ENCODE measurements at regions not wholly inside any gene's neighbourhood (a gene's known extent, or its start where the extent isn't known, plus 50 kb on each side); places are given as distances from the start of the nearest gene placed in this dataset.

GRCh38 chr15:95027981-95028380 lies 796.6 kb downstream of the MCTP2 start (continued):
- no peak for TF ChIP-seq KAT7 (CRISPR knock-in tag; IDR thresholded peaks at IDR 0.05; ENCODE audit: borderline replicate concordance)
- TF ChIP-seq GRHL2 (CRISPR knock-in tag; IDR thresholded peaks at IDR 0.05; ENCODE audit: insufficient replicate concordance, severe bottlenecking), result no peak
- TF ChIP-seq, protein P1, sequence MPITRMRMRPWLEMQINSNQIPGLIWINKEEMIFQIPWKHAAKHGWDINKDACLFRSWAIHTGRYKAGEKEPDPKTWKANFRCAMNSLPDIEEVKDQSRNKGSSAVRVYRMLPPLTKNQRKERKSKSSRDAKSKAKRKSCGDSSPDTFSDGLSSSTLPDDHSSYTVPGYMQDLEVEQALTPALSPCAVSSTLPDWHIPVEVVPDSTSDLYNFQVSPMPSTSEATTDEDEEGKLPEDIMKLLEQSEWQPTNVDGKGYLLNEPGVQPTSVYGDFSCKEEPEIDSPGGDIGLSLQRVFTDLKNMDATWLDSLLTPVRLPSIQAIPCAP (CRISPR knock-in tag; IDR thresholded peaks at IDR 0.05), result no peak
- TF ChIP-seq, protein P2, sequence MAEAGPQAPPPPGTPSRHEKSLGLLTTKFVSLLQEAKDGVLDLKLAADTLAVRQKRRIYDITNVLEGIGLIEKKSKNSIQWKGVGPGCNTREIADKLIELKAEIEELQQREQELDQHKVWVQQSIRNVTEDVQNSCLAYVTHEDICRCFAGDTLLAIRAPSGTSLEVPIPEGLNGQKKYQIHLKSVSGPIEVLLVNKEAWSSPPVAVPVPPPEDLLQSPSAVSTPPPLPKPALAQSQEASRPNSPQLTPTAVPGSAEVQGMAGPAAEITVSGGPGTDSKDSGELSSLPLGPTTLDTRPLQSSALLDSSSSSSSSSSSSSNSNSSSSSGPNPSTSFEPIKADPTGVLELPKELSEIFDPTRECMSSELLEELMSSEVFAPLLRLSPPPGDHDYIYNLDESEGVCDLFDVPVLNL (CRISPR knock-in tag; IDR thresholded peaks at IDR 0.05; ENCODE audit: borderline replicate concordance, low read depth), result no peak
- no peak for TF ChIP-seq E2F1 (CRISPR knock-in tag; IDR thresholded peaks at IDR 0.05)
- TF ChIP-seq, protein P3, sequence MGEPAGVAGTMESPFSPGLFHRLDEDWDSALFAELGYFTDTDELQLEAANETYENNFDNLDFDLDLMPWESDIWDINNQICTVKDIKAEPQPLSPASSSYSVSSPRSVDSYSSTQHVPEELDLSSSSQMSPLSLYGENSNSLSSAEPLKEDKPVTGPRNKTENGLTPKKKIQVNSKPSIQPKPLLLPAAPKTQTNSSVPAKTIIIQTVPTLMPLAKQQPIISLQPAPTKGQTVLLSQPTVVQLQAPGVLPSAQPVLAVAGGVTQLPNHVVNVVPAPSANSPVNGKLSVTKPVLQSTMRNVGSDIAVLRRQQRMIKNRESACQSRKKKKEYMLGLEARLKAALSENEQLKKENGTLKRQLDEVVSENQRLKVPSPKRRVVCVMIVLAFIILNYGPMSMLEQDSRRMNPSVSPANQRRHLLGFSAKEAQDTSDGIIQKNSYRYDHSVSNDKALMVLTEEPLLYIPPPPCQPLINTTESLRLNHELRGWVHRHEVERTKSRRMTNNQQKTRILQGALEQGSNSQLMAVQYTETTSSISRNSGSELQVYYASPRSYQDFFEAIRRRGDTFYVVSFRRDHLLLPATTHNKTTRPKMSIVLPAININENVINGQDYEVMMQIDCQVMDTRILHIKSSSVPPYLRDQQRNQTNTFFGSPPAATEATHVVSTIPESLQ (CRISPR knock-in tag; IDR thresholded peaks at IDR 0.05), result no peak

DNA sequence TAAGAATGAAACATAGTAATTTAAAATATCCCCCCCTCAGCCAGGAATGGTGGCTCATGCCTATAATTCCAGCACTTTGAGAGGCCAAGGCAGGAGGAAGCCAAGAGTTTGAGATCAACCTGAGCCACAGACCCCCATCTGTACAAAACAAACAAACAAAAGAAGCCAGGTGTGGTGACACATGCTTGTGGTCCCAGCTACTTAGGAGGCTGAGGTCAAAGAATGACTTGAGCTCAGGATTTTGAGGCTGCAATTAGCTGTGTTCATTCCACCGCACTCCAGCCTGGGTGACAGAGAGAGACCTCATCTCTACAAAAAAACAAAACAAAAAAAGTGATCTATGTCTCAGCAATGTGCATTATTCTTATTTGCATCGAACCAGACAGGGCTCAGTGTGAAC lies 800.8 kb downstream of the MCTP2 start:
- H3K4me1 Mint-ChIP-seq, result peaks cover 21% of the 10 kb centered on the region
- POLR2A ChIA-PET, result interaction anchor here (0.6 kb wide), 1 partner anchor 46 kb away, joined by 3 read pairs; no protein-coding TSS in a partner anchor
- H3K9me3 Mint-ChIP-seq, result peaks cover 18% of the 10 kb centered on the region
- no peak overlapping the region for H3K4me3 Mint-ChIP-seq
- ATAC-seq (no peak), DNase-seq (ENCODE audit: low spot score) (no peak)
- no peak overlapping the region for H3K27ac Mint-ChIP-seq
- peaks cover 20% of the 10 kb centered on the region for H3K36me3 Mint-ChIP-seq
- CTCF ChIA-PET, result no interaction called here
- TF ChIP-seq USF1 (CRISPR knock-in tag; IDR thresholded peaks at IDR 0.05) (no peak), ZNF423 (CRISPR knock-in tag; IDR thresholded peaks at IDR 0.05) (no peak), ZNF219 (CRISPR knock-in tag; IDR thresholded peaks at IDR 0.05; ENCODE audit: borderline replicate concordance) (no peak), CTCF (IDR thresholded peaks at IDR 0.05) (no peak), ZNF263 (CRISPR knock-in tag; IDR thresholded peaks at IDR 0.05; ENCODE audit: low read depth) (no peak), ZNF232 (CRISPR knock-in tag; IDR thresholded peaks at IDR 0.05) (no peak), KAT7 (CRISPR knock-in tag; IDR thresholded peaks at IDR 0.05; ENCODE audit: borderline replicate concordance) (no peak), FOXK1 (CRISPR knock-in tag; IDR thresholded peaks at IDR 0.05) (no peak), NFE2L1 (CRISPR knock-in tag; IDR thresholded peaks at IDR 0.05) (no peak), SMAD4 (CRISPR knock-in tag; IDR thresholded peaks at IDR 0.05) (no peak), TCF7 (CRISPR knock-in tag; IDR thresholded peaks at IDR 0.05; ENCODE audit: low read depth) (no peak)
- H3K27me3 Mint-ChIP-seq (ENCODE audit: low read depth), result no peaks in the 10 kb centered on the region

- Mint-ChIP-seq H3K4me1 (peaks cover 27% of the 10 kb centered on the region), H3K9me3 (peaks cover 28% of the 10 kb centered on the region), H3K27ac (no peak overlapping the region), H3K4me3 (no peak overlapping the region), H3K36me3 (peaks cover 30% of the 10 kb centered on the region), H3K27me3 (ENCODE audit: low read depth) (no peaks in the 10 kb centered on the region)
- ATAC-seq (no peak), DNase-seq (ENCODE audit: low spot score) (no peak)
- TF ChIP-seq SMAD4 (CRISPR knock-in tag; IDR thresholded peaks at IDR 0.05), result no peak
- ChIA-PET CTCF (no interaction called here), POLR2A (no interaction called here)
Observed at GRCh38 chr15:95035106-95035505, 803.7 kb downstream of the MCTP2 start.
